ENCODE measurements at regions not wholly inside any gene's neighbourhood (a gene's known extent, or its start where the extent isn't known, plus 50 kb on each side); places are given as distances from the start of the nearest gene placed in this dataset.

DNA sequence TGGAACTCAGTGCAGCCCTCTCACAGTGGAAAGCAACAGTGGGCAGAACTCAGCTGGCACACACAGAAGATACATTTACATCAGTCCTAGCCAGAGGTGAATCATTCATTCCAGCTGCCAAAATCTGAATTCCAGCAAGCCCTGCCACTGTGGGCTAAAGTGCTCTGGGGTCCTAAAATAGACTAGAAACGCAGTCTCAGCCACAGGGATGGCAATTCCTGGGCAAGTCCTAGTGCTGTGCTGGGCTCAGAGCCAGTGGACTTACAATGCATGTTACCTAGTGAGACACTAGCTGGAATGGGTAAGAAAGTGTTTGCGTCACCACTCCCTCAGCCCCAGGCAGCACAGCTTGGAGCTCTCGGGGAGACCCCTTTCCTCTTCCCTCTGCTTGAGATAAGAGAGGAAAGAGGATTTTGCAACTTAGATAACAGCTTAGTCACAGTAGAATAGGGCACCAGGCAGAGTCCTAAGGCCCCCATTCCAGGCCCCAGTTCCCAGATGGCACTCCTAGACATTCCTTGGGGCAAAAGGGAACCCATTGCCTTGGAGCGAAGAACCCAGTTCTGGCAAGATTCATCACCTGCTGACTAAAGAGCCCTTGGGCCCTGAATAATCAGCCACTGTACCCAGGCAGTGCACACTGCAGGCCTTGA is 592.9 kb downstream of the FSCB start:
- TF ChIP-seq, protein P1, sequence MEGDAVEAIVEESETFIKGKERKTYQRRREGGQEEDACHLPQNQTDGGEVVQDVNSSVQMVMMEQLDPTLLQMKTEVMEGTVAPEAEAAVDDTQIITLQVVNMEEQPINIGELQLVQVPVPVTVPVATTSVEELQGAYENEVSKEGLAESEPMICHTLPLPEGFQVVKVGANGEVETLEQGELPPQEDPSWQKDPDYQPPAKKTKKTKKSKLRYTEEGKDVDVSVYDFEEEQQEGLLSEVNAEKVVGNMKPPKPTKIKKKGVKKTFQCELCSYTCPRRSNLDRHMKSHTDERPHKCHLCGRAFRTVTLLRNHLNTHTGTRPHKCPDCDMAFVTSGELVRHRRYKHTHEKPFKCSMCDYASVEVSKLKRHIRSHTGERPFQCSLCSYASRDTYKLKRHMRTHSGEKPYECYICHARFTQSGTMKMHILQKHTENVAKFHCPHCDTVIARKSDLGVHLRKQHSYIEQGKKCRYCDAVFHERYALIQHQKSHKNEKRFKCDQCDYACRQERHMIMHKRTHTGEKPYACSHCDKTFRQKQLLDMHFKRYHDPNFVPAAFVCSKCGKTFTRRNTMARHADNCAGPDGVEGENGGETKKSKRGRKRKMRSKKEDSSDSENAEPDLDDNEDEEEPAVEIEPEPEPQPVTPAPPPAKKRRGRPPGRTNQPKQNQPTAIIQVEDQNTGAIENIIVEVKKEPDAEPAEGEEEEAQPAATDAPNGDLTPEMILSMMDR (IDR thresholded peaks at IDR 0.05), result no peak
- TF ChIP-seq, protein P2, sequence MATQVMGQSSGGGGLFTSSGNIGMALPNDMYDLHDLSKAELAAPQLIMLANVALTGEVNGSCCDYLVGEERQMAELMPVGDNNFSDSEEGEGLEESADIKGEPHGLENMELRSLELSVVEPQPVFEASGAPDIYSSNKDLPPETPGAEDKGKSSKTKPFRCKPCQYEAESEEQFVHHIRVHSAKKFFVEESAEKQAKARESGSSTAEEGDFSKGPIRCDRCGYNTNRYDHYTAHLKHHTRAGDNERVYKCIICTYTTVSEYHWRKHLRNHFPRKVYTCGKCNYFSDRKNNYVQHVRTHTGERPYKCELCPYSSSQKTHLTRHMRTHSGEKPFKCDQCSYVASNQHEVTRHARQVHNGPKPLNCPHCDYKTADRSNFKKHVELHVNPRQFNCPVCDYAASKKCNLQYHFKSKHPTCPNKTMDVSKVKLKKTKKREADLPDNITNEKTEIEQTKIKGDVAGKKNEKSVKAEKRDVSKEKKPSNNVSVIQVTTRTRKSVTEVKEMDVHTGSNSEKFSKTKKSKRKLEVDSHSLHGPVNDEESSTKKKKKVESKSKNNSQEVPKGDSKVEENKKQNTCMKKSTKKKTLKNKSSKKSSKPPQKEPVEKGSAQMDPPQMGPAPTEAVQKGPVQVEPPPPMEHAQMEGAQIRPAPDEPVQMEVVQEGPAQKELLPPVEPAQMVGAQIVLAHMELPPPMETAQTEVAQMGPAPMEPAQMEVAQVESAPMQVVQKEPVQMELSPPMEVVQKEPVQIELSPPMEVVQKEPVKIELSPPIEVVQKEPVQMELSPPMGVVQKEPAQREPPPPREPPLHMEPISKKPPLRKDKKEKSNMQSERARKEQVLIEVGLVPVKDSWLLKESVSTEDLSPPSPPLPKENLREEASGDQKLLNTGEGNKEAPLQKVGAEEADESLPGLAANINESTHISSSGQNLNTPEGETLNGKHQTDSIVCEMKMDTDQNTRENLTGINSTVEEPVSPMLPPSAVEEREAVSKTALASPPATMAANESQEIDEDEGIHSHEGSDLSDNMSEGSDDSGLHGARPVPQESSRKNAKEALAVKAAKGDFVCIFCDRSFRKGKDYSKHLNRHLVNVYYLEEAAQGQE (IDR thresholded peaks at IDR 0.05; ENCODE audit: insufficient read depth in 1 of 2, low read depth in 2 of 2, low read length in 1 of 2), result no peak
- TF ChIP-seq POLR2AphosphoS5 (IDR thresholded peaks at IDR 0.05; ENCODE audit: low read depth, low read length) (no peak), SIN3A (IDR thresholded peaks at IDR 0.05; ENCODE audit: borderline replicate concordance, insufficient read depth, low read depth, low read length) (no peak), TCF7L2 (IDR thresholded peaks at IDR 0.05; ENCODE audit: low read depth, low read length) (no peak)

Data from Panc1 (cell line).